AG08396 (cell line): ENCODE measurements at regions not wholly inside any gene's neighbourhood (a gene's known extent, or its start where the extent isn't known, plus 50 kb on each side); places are given as distances from the start of the nearest gene placed in this dataset.
A peak's percentile ranks its signal among the peaks of the same experiment; 100 is the strongest.

Source experiments
- DNase-seq: peaks from one replicate; pipeline ENCODE4 v3.0.0; 2012; ENCODE audit warnings: low spot score, mixed read lengths

GRCh38 chr20:10921491-10922010, 247.8 kb upstream of the JAG1 start:
- no peak for DNase-seq

GRCh38 chr20:10922506-10922905, 248.7 kb upstream of the JAG1 start:
- no peak for DNase-seq

GRCh38 chr20:10922941-10923340, 249.1 kb upstream of the JAG1 start:
- peak; percentile 41 for DNase-seq

- DNase-seq: peak; percentile 24
Observed at GRCh38 chr20:10924644-10925201, 250.9 kb upstream of the JAG1 start.

- DNase-seq: no peak
Observed at GRCh38 chr20:10925767-10926166, 252.0 kb upstream of the JAG1 start.

- no peak for DNase-seq
Observed at GRCh38 chr20:10927011-10927583, 253.3 kb upstream of the JAG1 start.

GRCh38 chr20:10927936-10928840, 254.4 kb upstream of the JAG1 start:
- DNase-seq: no peak

- DNase-seq: no peak
Observed at GRCh38 chr20:10928841-10929421, 255.1 kb upstream of the JAG1 start.

GRCh38 chr20:10935658-10936402, 262.0 kb upstream of the JAG1 start:
- no peak for DNase-seq

GRCh38 chr20:10936786-10937185, 263.0 kb upstream of the JAG1 start:
- no peak for DNase-seq

GRCh38 chr20:10939331-10939941, 265.6 kb upstream of the JAG1 start:
- DNase-seq: no peak

GRCh38 chr20:10940941-10941340, 267.1 kb upstream of the JAG1 start:
- no peak for DNase-seq

- no peak for DNase-seq
Observed at GRCh38 chr20:10943686-10944265, 270.0 kb upstream of the JAG1 start.

- DNase-seq: no peak
Observed at GRCh38 chr20:10946124-10946880, 272.5 kb upstream of the JAG1 start.

GRCh38 chr20:10947726-10948125, 273.9 kb upstream of the JAG1 start:
- no peak for DNase-seq

- DNase-seq: no peak
Observed at GRCh38 chr20:10949930-10950783, 276.4 kb upstream of the JAG1 start.

- no peak for DNase-seq
Observed at GRCh38 chr20:10951216-10951615, 277.4 kb upstream of the JAG1 start.

GRCh38 chr20:10951904-10952303, 278.1 kb upstream of the JAG1 start:
- DNase-seq: no peak

GRCh38 chr20:10953437-10953836, 279.6 kb upstream of the JAG1 start:
- no peak for DNase-seq
